ENCODE measurements at regions not wholly inside any gene's neighbourhood (a gene's known extent, or its start where the extent isn't known, plus 50 kb on each side); places are given as distances from the start of the nearest gene placed in this dataset.

DNA sequence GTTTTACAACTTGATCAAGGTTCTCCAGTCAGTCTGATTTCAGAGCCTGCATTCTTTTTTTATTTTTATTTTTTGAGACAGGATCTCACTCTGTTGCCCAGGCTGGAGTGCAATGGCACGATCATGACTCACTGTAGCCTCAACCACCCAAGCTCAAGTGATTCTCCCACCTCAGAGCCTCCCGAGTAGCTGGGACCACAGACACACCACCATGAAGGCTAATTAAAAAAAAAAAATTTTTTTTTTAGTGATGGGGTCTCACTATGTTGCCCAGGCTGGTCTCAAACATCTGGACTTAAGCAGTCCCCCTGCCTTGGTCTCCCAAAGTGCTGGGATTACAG, 117.2 kb upstream of the NAV2 start:
- DNase-seq: no peak

DNA sequence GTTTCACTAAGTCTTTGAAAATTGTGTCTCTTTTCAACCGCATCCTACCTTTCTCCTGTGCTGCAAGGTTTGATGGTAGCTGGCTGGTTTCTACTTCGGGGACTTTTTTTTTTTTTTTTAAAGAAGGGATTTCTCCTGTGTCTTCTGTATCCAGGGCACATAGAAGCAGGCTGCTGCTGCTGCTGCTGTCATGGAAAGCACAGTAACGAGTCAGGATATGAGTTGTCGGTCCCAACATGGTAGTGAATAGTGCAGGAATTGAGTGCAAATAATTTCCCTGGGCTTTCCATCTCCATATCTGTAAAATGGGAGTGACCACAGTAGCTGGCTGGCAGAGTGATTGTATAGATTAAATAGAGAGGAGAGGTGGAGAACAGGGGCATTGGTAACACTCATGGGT, 118.3 kb upstream of the NAV2 start:
- DNase-seq: no peak

GRCh38 chr11:19592842-19593241, 119.8 kb upstream of the NAV2 start:
- no peak for DNase-seq

GRCh38 chr11:19589567-19590260, 122.9 kb upstream of the NAV2 start:
- no peak for DNase-seq

- no peak for DNase-seq
Observed at GRCh38 chr11:19587979-19588378, 124.7 kb upstream of the NAV2 start.

DNA sequence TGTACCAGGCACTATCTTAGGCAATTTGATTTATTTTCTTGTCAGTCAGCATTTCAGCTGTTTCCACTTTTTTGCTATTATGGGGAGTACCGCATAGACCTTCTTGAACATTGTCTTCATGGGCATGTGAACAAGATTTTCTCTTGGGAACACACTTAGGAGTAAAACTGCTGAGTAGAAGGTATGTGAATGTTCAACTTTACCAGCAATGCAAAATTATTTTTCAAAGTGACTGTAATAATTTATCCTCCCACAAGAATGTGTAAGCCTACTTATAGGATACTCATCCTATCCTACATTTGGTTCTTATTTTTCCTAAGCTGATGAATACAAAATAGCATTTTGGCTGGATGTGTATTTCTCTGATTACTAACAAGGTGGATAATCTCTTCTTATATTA, 132.0 kb upstream of the NAV2 start:
- no peak for DNase-seq

- DNase-seq: no peak
Observed at GRCh38 chr11:19579957-19580356, 132.7 kb upstream of the NAV2 start.

- no peak for DNase-seq
Observed at GRCh38 chr11:19578871-19579270, 133.8 kb upstream of the NAV2 start.

DNA sequence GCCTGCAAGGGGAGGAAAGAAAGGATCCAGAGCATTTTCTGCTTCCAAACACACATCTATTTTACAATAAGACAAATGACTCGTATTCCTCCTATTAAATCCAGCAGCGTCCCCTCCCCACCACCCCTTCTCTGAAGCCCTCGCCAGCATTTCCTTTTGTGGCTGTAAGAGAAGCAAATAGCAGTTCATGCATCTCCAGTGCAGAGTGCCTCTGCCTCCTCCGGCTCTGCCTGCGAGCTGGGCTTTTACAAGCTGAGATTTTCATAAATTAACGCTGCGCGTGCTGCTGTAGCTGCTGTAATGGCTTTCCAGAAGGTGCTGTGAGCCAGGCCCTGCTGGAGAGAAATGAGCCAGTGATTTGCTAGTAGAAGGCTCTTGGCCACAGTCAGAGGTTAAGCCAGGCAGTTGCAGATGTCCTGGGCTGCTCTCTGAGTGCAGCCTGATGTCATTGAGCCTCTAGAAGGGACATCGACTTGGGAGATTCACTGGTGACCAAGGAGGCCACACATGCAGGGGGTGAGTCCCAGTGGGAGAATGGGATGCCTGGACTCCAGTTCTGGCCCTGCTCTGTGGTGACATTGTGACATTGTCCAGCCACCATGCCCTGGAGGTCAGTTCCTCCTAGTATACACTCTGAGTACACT, 134.5 kb upstream of the NAV2 start:
- DNase-seq: peak; percentile 85

- peak; percentile 73 for DNase-seq
Observed at GRCh38 chr11:19577391-19577975, 135.2 kb upstream of the NAV2 start.

DNA sequence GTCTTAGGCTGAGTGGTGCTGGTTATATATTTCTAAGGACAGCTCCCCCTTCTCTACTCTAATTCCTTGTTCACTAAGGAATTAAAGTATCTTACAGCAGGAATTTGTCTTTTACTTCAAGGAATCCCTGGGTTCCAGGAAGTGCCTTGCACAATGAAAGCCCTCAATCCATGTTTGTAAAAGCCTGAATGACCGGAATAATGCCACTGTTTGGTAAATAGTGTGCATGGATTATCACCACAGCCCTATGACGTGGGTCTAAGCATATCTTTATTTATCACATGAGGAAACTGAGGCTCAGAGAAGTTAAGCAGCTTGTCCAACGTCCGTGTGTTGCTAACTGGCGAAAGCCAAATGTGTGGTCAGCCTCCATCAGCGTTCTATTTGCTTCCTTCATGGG, 135.7 kb upstream of the NAV2 start:
- DNase-seq: no peak

- DNase-seq: no peak
Observed at GRCh38 chr11:19576054-19576453, 136.6 kb upstream of the NAV2 start.

GRCh38 chr11:19574916-19575315, 137.7 kb upstream of the NAV2 start:
- DNase-seq: no peak

GRCh38 chr11:19573666-19574065, 139.0 kb upstream of the NAV2 start:
- DNase-seq: peak; percentile 62

DNA sequence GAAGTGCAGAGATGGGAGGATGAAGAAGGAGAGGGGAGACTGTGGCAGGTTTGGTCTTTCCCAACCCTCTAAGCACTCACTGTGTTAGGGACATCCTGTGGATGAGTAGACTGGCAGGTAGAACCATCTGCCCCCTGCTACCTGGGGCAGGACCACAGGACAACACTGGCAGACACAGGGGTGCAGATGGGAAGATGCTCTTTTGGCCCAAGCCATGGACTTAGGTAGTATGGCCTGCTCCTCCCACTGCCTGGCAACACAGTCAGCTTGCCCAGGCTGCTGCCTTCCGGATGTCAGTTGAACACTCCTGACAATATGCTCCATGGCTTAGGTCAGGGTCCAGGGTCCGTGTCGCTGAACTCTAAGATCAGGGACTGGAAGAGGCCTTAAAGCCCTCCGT, 140.7 kb upstream of the NAV2 start:
- DNase-seq: no peak

DNA sequence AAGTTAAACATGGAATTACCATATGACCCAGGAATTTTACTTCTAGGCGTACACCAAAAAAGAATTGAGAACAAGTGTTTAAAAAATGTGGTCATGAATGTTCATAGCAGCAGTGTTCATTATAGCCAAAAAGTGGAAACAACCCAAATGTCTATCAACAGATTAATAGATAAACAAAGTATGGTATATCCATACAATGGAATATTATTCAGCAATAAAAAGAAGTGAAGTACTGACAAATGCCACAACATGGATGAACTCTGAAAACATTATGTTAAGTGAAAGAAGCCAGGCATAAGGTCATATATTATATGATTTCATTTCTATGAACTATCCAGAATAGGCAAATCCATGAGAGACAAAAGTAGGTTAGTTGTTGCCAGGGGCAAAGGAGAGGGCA, 141.7 kb upstream of the NAV2 start:
- no peak for DNase-seq

- DNase-seq: no peak
Observed at GRCh38 chr11:19567996-19568395, 144.6 kb upstream of the NAV2 start.

- no peak for DNase-seq
Observed at GRCh38 chr11:19566583-19567379, 145.9 kb upstream of the NAV2 start.

DNA sequence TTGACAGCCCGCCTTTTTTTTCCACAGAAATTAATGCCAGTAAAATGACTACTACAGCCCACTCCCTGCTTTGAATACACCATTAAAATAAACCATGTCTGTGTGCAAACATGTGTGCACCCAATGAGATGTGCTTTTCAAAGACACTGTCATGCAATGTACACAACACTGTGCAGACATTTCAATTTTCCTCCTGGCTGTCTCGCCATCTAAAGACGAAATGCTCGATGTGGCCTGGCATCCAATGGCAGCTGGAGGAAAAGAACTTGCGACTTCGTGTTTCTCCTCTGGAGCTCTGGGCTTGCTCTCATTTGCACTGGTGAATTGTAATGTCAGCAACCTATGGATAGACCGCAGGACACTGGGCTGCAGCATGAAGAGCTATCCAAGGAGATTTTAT, 147.0 kb upstream of the NAV2 start:
- no peak for DNase-seq

GRCh38 chr11:19562156-19562555, 150.5 kb upstream of the NAV2 start:
- no peak for DNase-seq

GRCh38 chr11:19561011-19561410, 151.6 kb upstream of the NAV2 start:
- DNase-seq: no peak

DNA sequence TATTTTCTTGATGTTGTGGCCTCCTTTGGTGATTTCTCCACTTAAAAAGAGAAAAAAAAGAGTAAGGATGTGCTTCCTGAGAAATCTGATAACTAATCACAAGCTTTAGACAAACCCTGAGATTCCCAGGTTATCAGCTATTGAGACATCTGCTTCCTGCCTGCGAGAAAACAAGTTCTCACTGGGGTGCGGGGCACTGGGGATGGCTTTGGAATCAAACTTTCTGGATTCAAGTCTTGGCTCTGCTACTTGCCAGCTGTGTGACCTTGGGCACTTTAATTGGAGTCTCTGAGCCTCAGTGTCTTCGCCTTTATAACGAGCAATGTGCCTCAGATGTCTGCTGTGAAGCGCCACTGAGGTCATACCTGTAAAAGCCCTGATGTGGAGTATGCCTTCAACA, 152.5 kb upstream of the NAV2 start:
- no peak for DNase-seq

GRCh38 chr11:19559746-19560145, 152.9 kb upstream of the NAV2 start:
- DNase-seq: no peak

All from NCI-H1092 treated with DMSO at 0.1 percent for 48 hours (cell line).